ENCODE measurements at regions not wholly inside any gene's neighbourhood (a gene's known extent, or its start where the extent isn't known, plus 50 kb on each side); places are given as distances from the start of the nearest gene placed in this dataset.
"Not testable (repeated sequence)": the region's sequence is repeated elsewhere in the genome, so short reads cannot be mapped to it uniquely, and the experiment has no call there.

DNA sequence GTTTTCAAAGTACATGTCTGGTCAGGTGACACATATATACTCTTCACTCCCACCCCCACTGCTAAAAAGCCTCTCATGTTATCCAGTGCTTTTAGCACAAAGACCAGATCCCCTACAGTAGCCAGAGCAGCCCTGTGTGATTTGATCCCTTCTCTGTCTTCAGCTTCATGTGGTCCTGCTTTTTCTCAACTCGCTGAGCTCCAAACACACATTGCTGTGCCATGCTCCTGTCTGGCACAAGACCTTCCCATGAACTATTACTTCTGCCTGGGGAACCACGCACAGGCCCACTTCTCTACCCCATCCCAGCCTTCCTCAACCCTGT lies 127.1 kb downstream of the RASSF10 start:
- no peaks in the 10 kb centered on the region for H3K36me3 ChIP-seq (ENCODE audit: control insufficient read depth, insufficient read depth, low read length)
- no peaks in the 10 kb centered on the region for H3K4me1 ChIP-seq (ENCODE audit: control insufficient read depth, extremely low read depth, insufficient read depth, low read length)
- no peak overlapping the region for H2AFZ ChIP-seq (ENCODE audit: low read length)
- no peak overlapping the region for H3K4me2 ChIP-seq (ENCODE audit: extremely low read depth, insufficient read depth, low read length)
- H3K9ac ChIP-seq (ENCODE audit: insufficient read depth, low read length), result no peak overlapping the region
- no peaks in the 10 kb centered on the region for H3K79me2 ChIP-seq (ENCODE audit: control insufficient read depth, insufficient read depth, low read length)
- H3K27me3 ChIP-seq (ENCODE audit: control insufficient read depth, insufficient read depth, low read length), result no peaks in the 10 kb centered on the region
- no peak for TF ChIP-seq EZH2 (IDR thresholded peaks at IDR 0.05; ENCODE audit: low read length, missing control alignments)
- TF ChIP-seq, protein P1, sequence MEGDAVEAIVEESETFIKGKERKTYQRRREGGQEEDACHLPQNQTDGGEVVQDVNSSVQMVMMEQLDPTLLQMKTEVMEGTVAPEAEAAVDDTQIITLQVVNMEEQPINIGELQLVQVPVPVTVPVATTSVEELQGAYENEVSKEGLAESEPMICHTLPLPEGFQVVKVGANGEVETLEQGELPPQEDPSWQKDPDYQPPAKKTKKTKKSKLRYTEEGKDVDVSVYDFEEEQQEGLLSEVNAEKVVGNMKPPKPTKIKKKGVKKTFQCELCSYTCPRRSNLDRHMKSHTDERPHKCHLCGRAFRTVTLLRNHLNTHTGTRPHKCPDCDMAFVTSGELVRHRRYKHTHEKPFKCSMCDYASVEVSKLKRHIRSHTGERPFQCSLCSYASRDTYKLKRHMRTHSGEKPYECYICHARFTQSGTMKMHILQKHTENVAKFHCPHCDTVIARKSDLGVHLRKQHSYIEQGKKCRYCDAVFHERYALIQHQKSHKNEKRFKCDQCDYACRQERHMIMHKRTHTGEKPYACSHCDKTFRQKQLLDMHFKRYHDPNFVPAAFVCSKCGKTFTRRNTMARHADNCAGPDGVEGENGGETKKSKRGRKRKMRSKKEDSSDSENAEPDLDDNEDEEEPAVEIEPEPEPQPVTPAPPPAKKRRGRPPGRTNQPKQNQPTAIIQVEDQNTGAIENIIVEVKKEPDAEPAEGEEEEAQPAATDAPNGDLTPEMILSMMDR (conservative IDR thresholded peaks at IDR 0.05 in 1 of 2, IDR thresholded peaks at IDR 0.05 in 1 of 2; ENCODE audit: low read depth in 1 of 2, low read length in 2 of 2), result no peak
- H4K20me1 ChIP-seq (ENCODE audit: control insufficient read depth, extremely low read depth, insufficient read depth, low read length), result no peaks in the 10 kb centered on the region
- no peaks in the 10 kb centered on the region for H3K9me3 ChIP-seq (ENCODE audit: control insufficient read depth, insufficient read depth, low read depth, low read length)
- no peak for DNase-seq (ENCODE audit: low read depth in 2 of 2)
- no peak overlapping the region for H3K4me3 ChIP-seq (replicated peaks in 1 of 4; ENCODE audit: control extremely low read depth in 1 of 4, insufficient read depth in 1 of 4, low read depth in 3 of 4, low read length in 4 of 4)
- no peak overlapping the region for H3K27ac ChIP-seq (ENCODE audit: insufficient read depth, low read length)

DNA sequence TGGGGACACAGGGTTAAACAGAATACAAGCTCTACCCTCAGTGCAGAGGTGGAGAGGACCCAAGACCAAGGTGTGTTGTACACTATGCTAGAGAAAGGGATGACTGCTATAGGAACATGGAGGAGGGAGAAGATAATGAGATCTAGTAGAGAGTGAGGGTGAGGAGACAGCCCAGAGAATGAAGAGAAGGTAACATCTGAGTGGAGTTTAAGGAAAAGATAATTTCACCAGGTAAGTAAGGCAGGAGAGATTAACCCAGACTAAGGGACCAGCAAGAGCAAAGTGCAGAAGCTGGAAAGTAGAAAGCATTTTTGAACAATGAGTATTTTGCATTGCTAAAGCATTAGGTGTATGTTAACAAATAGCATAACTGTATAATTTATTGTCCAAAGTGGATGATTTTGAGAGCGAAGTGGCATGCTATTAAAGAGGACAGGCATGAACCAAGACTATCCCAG lies 128.8 kb downstream of the RASSF10 start:
- peak in 1 of 2 donors; percentile 61 for DNase-seq (ENCODE audit: low read depth in 2 of 2)
- no peak for TF ChIP-seq EZH2 (IDR thresholded peaks at IDR 0.05; ENCODE audit: low read length, missing control alignments)
- H3K4me3 ChIP-seq (replicated peaks in 1 of 4; ENCODE audit: control extremely low read depth in 1 of 4, insufficient read depth in 1 of 4, low read depth in 3 of 4, low read length in 4 of 4), result no peak overlapping the region

DNA sequence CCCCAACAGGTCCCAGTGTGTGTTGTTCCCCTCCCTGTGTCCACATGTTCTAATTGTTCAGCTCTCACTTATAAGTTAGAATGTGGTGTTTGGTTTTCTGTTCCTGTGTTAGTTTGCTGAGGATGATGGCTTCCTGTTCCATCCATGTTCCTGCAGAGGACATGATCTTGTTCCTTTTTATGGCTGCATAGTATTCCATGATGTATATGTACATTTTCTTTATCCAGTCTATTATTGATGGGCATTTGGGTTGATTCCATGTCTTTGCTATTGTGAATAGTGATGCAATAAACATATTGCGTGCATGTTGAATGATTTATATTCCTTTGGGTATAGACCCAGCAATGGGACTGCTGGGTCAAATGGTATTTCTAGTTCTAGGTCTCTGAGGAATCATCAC lies 130.0 kb downstream of the RASSF10 start:
- H3K9me3 ChIP-seq (ENCODE audit: control insufficient read depth, insufficient read depth, low read depth, low read length); H3K27ac ChIP-seq (ENCODE audit: insufficient read depth, low read length); H3K4me1 ChIP-seq (ENCODE audit: control insufficient read depth, extremely low read depth, insufficient read depth, low read length): not testable (repeated sequence)

More for the DNA sequence above, 128.8 kb downstream of the RASSF10 start:
- peaks cover 4% of the 10 kb centered on the region for H3K27me3 ChIP-seq (ENCODE audit: control insufficient read depth, insufficient read depth, low read length)
- no peaks in the 10 kb centered on the region for H3K36me3 ChIP-seq (ENCODE audit: control insufficient read depth, insufficient read depth, low read length)
- H3K79me2 ChIP-seq (ENCODE audit: control insufficient read depth, insufficient read depth, low read length), result no peaks in the 10 kb centered on the region
- no peak overlapping the region for H2AFZ ChIP-seq (ENCODE audit: low read length)
- no peaks in the 10 kb centered on the region for H3K9me3 ChIP-seq (ENCODE audit: control insufficient read depth, insufficient read depth, low read depth, low read length)
- no peak overlapping the region for H3K4me2 ChIP-seq (ENCODE audit: extremely low read depth, insufficient read depth, low read length)
- H3K27ac ChIP-seq (ENCODE audit: insufficient read depth, low read length), result no peak overlapping the region
- no peaks in the 10 kb centered on the region for H3K4me1 ChIP-seq (ENCODE audit: control insufficient read depth, extremely low read depth, insufficient read depth, low read length)
- no peaks in the 10 kb centered on the region for H4K20me1 ChIP-seq (ENCODE audit: control insufficient read depth, extremely low read depth, insufficient read depth, low read length)
- H3K9ac ChIP-seq (ENCODE audit: insufficient read depth, low read length), result no peak overlapping the region

DNA sequence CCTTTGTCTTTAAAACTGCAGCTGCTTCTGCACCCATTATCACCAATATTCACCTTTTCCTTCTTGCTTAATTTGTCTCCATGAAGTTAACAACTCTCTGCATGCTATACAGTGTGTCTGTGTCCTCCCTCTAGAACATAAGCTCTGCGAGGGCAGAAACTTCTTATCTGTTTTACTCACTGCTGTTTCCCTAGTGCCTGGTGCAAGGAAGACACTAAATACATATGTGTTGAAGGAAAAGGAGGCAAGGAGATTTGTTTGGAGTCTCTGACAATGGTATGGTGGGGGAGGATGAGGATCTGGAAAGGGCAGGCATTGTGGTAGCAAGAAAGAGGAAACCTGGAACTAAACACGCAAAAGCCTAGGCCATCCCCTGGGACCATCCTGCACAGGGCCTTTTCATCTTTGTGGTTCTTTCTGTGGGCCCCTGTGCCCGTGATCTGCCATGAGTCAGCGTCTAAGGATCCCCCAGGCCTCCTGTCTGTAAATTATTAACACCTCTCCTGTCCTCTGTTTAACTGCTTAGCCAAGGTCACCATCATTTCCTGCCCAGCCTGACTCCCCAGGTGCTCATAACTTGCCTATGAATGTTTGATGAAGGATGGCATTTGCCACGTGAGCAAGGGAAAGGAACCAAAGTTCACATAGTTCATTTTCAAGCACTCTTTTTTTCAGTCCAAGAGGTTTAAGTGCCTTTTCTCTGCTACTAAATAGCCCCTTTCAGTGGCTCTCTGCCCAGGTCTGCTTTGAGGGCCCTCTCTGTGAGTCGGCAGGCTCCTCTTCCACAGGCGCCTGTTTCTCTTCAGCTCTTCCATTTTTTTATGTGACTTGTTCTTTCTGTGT lies 131.1 kb downstream of the RASSF10 start:
- Histone ChIP-seq H3K4me1 (ENCODE audit: control insufficient read depth, extremely low read depth, insufficient read depth, low read length) (no peaks in the 10 kb centered on the region), H3K4me2 (ENCODE audit: extremely low read depth, insufficient read depth, low read length) (no peak overlapping the region)

More for the DNA sequence above, 130.0 kb downstream of the RASSF10 start:
- not testable (repeated sequence) for H3K9ac ChIP-seq (ENCODE audit: insufficient read depth, low read length); H4K20me1 ChIP-seq (ENCODE audit: control insufficient read depth, extremely low read depth, insufficient read depth, low read length); H3K4me3 ChIP-seq (replicated peaks in 1 of 4; ENCODE audit: control extremely low read depth in 1 of 4, insufficient read depth in 1 of 4, low read depth in 3 of 4, low read length in 4 of 4); H2AFZ ChIP-seq (ENCODE audit: low read length); H3K36me3 ChIP-seq (ENCODE audit: control insufficient read depth, insufficient read depth, low read length); H3K27me3 ChIP-seq (ENCODE audit: control insufficient read depth, insufficient read depth, low read length); H3K79me2 ChIP-seq (ENCODE audit: control insufficient read depth, insufficient read depth, low read length); DNase-seq (ENCODE audit: low read depth in 2 of 2); H3K4me2 ChIP-seq (ENCODE audit: extremely low read depth, insufficient read depth, low read length)

More for the DNA sequence above, 131.1 kb downstream of the RASSF10 start:
- Histone ChIP-seq H3K79me2 (ENCODE audit: control insufficient read depth, insufficient read depth, low read length) (no peaks in the 10 kb centered on the region), H3K36me3 (ENCODE audit: control insufficient read depth, insufficient read depth, low read length) (no peaks in the 10 kb centered on the region), H3K27me3 (ENCODE audit: control insufficient read depth, insufficient read depth, low read length) (peaks cover 5% of the 10 kb centered on the region), H3K4me3 (replicated peaks in 1 of 4; ENCODE audit: control extremely low read depth in 1 of 4, insufficient read depth in 1 of 4, low read depth in 3 of 4, low read length in 4 of 4) (no peak overlapping the region), H4K20me1 (ENCODE audit: control insufficient read depth, extremely low read depth, insufficient read depth, low read length) (no peaks in the 10 kb centered on the region), H2AFZ (ENCODE audit: low read length) (no peak overlapping the region), H3K9me3 (ENCODE audit: control insufficient read depth, insufficient read depth, low read depth, low read length) (no peaks in the 10 kb centered on the region), H3K27ac (ENCODE audit: insufficient read depth, low read length) (no peak overlapping the region), H3K9ac (ENCODE audit: insufficient read depth, low read length) (no peak overlapping the region)
- TF ChIP-seq EZH2 (IDR thresholded peaks at IDR 0.05; ENCODE audit: low read length, missing control alignments), result no peak
- TF ChIP-seq, protein P1 (conservative IDR thresholded peaks at IDR 0.05 in 1 of 2, IDR thresholded peaks at IDR 0.05 in 1 of 2; ENCODE audit: low read depth in 1 of 2, low read length in 2 of 2), result no peak
- DNase-seq (ENCODE audit: low read depth in 2 of 2), result peak in 1 of 2 donors; percentile 80

Measured in fibroblast of lung (primary cell).